Activated CD4-positive, alpha-beta T cell treated with anti-CD3 and anti-CD28 coated beads, Interleukin-10, Interleukin-2, amounts not matched to agents 100 ng/mL and 50 ng/mL, durations not matched to agents 16 hours and 8 hours (primary cell): ENCODE measurements at regions not wholly inside any gene's neighbourhood (a gene's known extent, or its start where the extent isn't known, plus 50 kb on each side); places are given as distances from the start of the nearest gene placed in this dataset.

Source experiments
- DNase-seq: peaks from one replicate; pipeline ENCODE4 v3.0.0-alpha.2; 2020

GRCh38 chr9:11758016-11758415, 935.2 kb upstream of the TYRP1 start:
- DNase-seq = no peak

- DNase-seq = no peak
These were observed 913.2 kb upstream of the TYRP1 start for GRCh38 chr9:11779971-11780370.

- no peak for DNase-seq
These were observed 900.3 kb upstream of the TYRP1 start for GRCh38 chr9:11792870-11793269.

- no peak for DNase-seq
These were observed 898.2 kb upstream of the TYRP1 start for GRCh38 chr9:11794984-11795383.

GRCh38 chr9:11805969-11806368, 887.2 kb upstream of the TYRP1 start:
- DNase-seq = no peak

- no peak for DNase-seq
These were observed 871.7 kb upstream of the TYRP1 start for GRCh38 chr9:11821306-11821975.

- DNase-seq = no peak
These were observed 865.0 kb upstream of the TYRP1 start for GRCh38 chr9:11828201-11828600.

- DNase-seq = no peak
These were observed 860.1 kb upstream of the TYRP1 start for GRCh38 chr9:11833056-11833455.

GRCh38 chr9:11868795-11869194, 824.4 kb upstream of the TYRP1 start:
- no peak for DNase-seq

GRCh38 chr9:11871852-11872251, 821.3 kb upstream of the TYRP1 start:
- DNase-seq = no peak

- no peak for DNase-seq
These were observed 820.7 kb upstream of the TYRP1 start for GRCh38 chr9:11872471-11872870.

- DNase-seq = no peak
These were observed 818.8 kb upstream of the TYRP1 start for GRCh38 chr9:11874414-11874813.

GRCh38 chr9:11892401-11892800, 800.8 kb upstream of the TYRP1 start:
- DNase-seq = no peak

- DNase-seq = no peak
These were observed 799.9 kb upstream of the TYRP1 start for GRCh38 chr9:11893331-11893730.

- no peak for DNase-seq
These were observed 799.0 kb upstream of the TYRP1 start for GRCh38 chr9:11894136-11894535.

GRCh38 chr9:11902610-11903009, 790.6 kb upstream of the TYRP1 start:
- no peak for DNase-seq

- DNase-seq = no peak
These were observed 777.5 kb upstream of the TYRP1 start for GRCh38 chr9:11915699-11916098.

- no peak for DNase-seq
These were observed 764.3 kb upstream of the TYRP1 start for GRCh38 chr9:11928871-11929321.

- DNase-seq = no peak
These were observed 762.1 kb upstream of the TYRP1 start for GRCh38 chr9:11931109-11931508.

- DNase-seq = no peak
These were observed 761.4 kb upstream of the TYRP1 start for GRCh38 chr9:11931751-11932150.

- DNase-seq = no peak
These were observed 759.3 kb upstream of the TYRP1 start for GRCh38 chr9:11933926-11934325.

- DNase-seq = no peak
These were observed 746.7 kb upstream of the TYRP1 start for GRCh38 chr9:11946531-11946930.

- DNase-seq = no peak
These were observed 730.9 kb upstream of the TYRP1 start for GRCh38 chr9:11962327-11962726.

- no peak for DNase-seq
These were observed 726.4 kb upstream of the TYRP1 start for GRCh38 chr9:11966786-11967185.

- no peak for DNase-seq
These were observed 724.6 kb upstream of the TYRP1 start for GRCh38 chr9:11968631-11969030.
